GM21360 (cell line): ENCODE measurements at regions not wholly inside any gene's neighbourhood (a gene's known extent, or its start where the extent isn't known, plus 50 kb on each side); places are given as distances from the start of the nearest gene placed in this dataset.

Source experiments
- ATAC-seq: cut with Tn5 transposase; IDR thresholded peaks from one replicate; pipeline ENCODE4 v1.9.1; 2021; ENCODE audit warnings: mild to moderate bottlenecking, moderate library complexity; ENCODE audit not compliant: unreplicated experiment

GRCh38 chr18:78378983-78379382 is 600.6 kb upstream of the SALL3 start:
- ATAC-seq = no peak

- no peak for ATAC-seq
Measured at GRCh38 chr18:78390348-78390951, 589.2 kb upstream of the SALL3 start.

- no peak for ATAC-seq
Measured at GRCh38 chr18:78390952-78391348, 588.7 kb upstream of the SALL3 start.

- ATAC-seq = no peak
Measured at GRCh38 chr18:78393086-78393862, 586.3 kb upstream of the SALL3 start.

GRCh38 chr18:78396077-78396476 is 583.5 kb upstream of the SALL3 start:
- no peak for ATAC-seq

- no peak for ATAC-seq
Measured at GRCh38 chr18:78396756-78397155, 582.9 kb upstream of the SALL3 start.

GRCh38 chr18:78399992-78400503 is 579.6 kb upstream of the SALL3 start:
- no peak for ATAC-seq

GRCh38 chr18:78402440-78402839 is 577.2 kb upstream of the SALL3 start:
- ATAC-seq = no peak

GRCh38 chr18:78402966-78403365 is 576.7 kb upstream of the SALL3 start:
- no peak for ATAC-seq

GRCh38 chr18:78403371-78403770 is 576.2 kb upstream of the SALL3 start:
- ATAC-seq = no peak

- ATAC-seq = no peak
Measured at GRCh38 chr18:78405763-78406162, 573.9 kb upstream of the SALL3 start.

- ATAC-seq = no peak
Measured at GRCh38 chr18:78406743-78407465, 572.7 kb upstream of the SALL3 start.

GRCh38 chr18:78407466-78407844 is 572.2 kb upstream of the SALL3 start:
- ATAC-seq = no peak

- ATAC-seq = no peak
Measured at GRCh38 chr18:78408623-78409022, 571.0 kb upstream of the SALL3 start.

- ATAC-seq = no peak
Measured at GRCh38 chr18:78410094-78410786, 569.4 kb upstream of the SALL3 start.

- no peak for ATAC-seq
Measured at GRCh38 chr18:78411539-78411938, 568.1 kb upstream of the SALL3 start.

- no peak for ATAC-seq
Measured at GRCh38 chr18:78414302-78414701, 565.3 kb upstream of the SALL3 start.

GRCh38 chr18:78416853-78417252 is 562.8 kb upstream of the SALL3 start:
- no peak for ATAC-seq

- ATAC-seq = no peak
Measured at GRCh38 chr18:78418379-78418778, 561.2 kb upstream of the SALL3 start.

GRCh38 chr18:78419171-78419570 is 560.4 kb upstream of the SALL3 start:
- ATAC-seq = no peak

GRCh38 chr18:78420116-78420515 is 559.5 kb upstream of the SALL3 start:
- no peak for ATAC-seq
